Thymus (tissue), 11 donors: ENCODE measurements at regions not wholly inside any gene's neighbourhood (a gene's known extent, or its start where the extent isn't known, plus 50 kb on each side); places are given as distances from the start of the nearest gene placed in this dataset.

ENCODE experiments used
- DNase-seq, 9 donors: peaks; one replicate each; pipeline ENCODE4 v3.0.0-alpha.2; 2013; ENCODE audit warnings: low spot score in 9 of 9, low read depth in 6 of 9, missing footprints in 1 of 9
- H3K27ac ChIP-seq, 2 donors: one replicate each; pipeline ENCODE4 v1.5.1; 2013; ENCODE audit warnings: control low read depth in 1 of 2, low read depth in 1 of 2, low read length in 1 of 2, mild to moderate bottlenecking in 1 of 2, moderate library complexity in 1 of 2
- H3K27me3 ChIP-seq, 2 donors: one replicate each; pipeline ENCODE4 v1.5.1; 2013; ENCODE audit warnings: low read length in 1 of 2; ENCODE audit not compliant: control insufficient read depth in 2 of 2, insufficient read depth in 1 of 2
- H3K36me3 ChIP-seq, 2 donors: one replicate each; pipeline ENCODE4 v1.5.1; 2013; ENCODE audit warnings: low read length in 1 of 2, mild to moderate bottlenecking in 1 of 2, moderate library complexity in 1 of 2; ENCODE audit not compliant: control insufficient read depth in 2 of 2, insufficient read depth in 2 of 2
- H3K4me1 ChIP-seq, 2 donors: one replicate each; pipeline ENCODE4 v1.5.1; 2013; ENCODE audit warnings: low read length in 2 of 2; ENCODE audit not compliant: control insufficient read depth in 2 of 2, insufficient read depth in 2 of 2
- H3K4me3 ChIP-seq, 2 donors: one replicate each; pipeline ENCODE4 v1.5.1; 2013; ENCODE audit warnings: low read length in 2 of 2, control low read depth in 1 of 2, mild to moderate bottlenecking in 1 of 2
- H3K9me3 ChIP-seq, 2 donors: one replicate each; pipeline ENCODE4 v1.5.1; 2013; ENCODE audit warnings: low read length in 1 of 2, mild to moderate bottlenecking in 1 of 2; ENCODE audit not compliant: control insufficient read depth in 2 of 2, insufficient read depth in 1 of 2
- WGBS: extraction: QIAGEN DNeasy Blood & Tissue Kit; methylation state at CpG from one replicate; pipeline ENCODE4 v1.1.7; 2013; 5-methylcytosine and 5-hydroxymethylcytosine counted together
- donor health status: healthy.

DNA sequence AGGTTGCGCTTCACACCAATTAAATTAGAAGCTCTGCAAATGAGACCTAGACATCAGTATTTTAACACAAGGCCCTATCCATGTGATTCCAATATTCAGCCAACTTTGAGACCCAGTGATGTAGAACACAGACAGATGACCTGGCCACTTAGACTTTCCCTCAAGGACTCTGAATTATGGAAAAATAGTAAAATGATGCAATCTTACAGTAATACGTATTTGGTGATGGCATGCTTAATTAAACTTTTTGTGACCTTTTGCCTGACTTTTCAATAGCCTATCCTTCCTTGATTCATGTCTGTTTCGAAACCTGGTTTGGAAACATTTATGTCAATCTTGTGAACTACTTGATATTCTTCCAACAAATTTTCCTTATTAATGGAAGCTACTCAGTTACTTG lies 521.2 kb downstream of the KCNA4 start:
- Histone ChIP-seq H3K36me3 (no peaks in the 10 kb centered on the region), H3K27me3 (no peaks in the 10 kb centered on the region), H3K4me3 (no peak overlapping the region), H3K27ac (no peak overlapping the region), H3K9me3 (no peaks in the 10 kb centered on the region), H3K4me1 (no peaks in the 10 kb centered on the region)
- 82% methylated on average over 3 of the region's 3 CpGs for WGBS
- no peak for DNase-seq

GRCh38 chr11:29490938-29491337 lies 525.9 kb downstream of the KCNA4 start:
- no peaks in the 10 kb centered on the region for H3K9me3 ChIP-seq
- no peak overlapping the region for H3K27ac ChIP-seq
- H3K36me3 ChIP-seq = no peaks in the 10 kb centered on the region
- no peaks in the 10 kb centered on the region for H3K27me3 ChIP-seq
- DNase-seq = no peak
- H3K4me1 ChIP-seq = no peaks in the 10 kb centered on the region
- 95% methylated on average over 1 of the region's 1 CpG for WGBS
- no peak overlapping the region for H3K4me3 ChIP-seq

GRCh38 chr11:29486301-29486700 lies 530.5 kb downstream of the KCNA4 start:
- DNase-seq = no peak
- no peaks in the 10 kb centered on the region for H3K4me1 ChIP-seq
- no peaks in the 10 kb centered on the region for H3K36me3 ChIP-seq
- H3K27me3 ChIP-seq = no peaks in the 10 kb centered on the region
- H3K27ac ChIP-seq = no peak overlapping the region
- no peak overlapping the region for H3K4me3 ChIP-seq
- H3K9me3 ChIP-seq = no peaks in the 10 kb centered on the region

DNA sequence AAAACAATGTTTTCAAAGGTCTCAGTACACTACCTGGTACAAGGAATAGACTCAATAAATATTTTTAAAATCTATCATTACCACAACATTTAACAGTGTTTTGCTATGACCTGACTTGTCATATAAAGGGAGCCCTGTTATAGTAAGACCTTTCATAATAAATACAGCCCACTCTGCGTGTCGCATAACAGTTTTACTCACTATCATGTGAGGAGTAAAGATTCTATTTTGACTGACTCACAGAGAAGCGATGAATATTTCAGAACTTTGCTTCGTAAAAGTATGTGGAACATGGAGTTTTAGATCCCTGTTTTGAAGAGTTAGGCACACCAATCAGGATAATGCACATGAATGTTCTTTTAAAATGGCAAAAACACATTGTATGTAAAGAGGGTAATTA lies 531.2 kb downstream of the KCNA4 start:
- no peak for DNase-seq
- WGBS = 96% methylated on average over 4 of the region's 4 CpGs
- Histone ChIP-seq H3K27ac (no peak overlapping the region), H3K4me3 (no peak overlapping the region), H3K27me3 (no peaks in the 10 kb centered on the region), H3K4me1 (no peaks in the 10 kb centered on the region), H3K36me3 (no peaks in the 10 kb centered on the region), H3K9me3 (no peaks in the 10 kb centered on the region)

DNA sequence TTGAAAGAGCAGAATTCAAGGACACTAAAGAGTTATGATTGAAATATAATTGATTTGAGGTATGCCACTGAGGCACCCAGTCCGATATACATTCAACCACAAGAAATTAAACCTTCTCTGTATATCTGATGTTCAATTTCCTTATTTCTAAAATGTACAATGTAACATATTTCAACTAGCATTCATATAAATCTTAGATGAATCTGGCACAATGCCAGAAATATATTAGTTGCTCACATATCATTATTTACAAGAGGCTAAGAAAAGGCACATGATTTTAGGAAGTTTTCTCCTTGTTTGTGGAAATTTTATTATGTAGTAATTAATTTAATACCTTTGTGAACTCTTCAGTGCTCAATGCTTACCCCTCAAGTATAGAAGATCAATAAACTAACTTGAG lies 532.3 kb downstream of the KCNA4 start:
- Histone ChIP-seq H3K4me3 (no peak overlapping the region), H3K4me1 (no peaks in the 10 kb centered on the region), H3K9me3 (no peaks in the 10 kb centered on the region), H3K27me3 (no peaks in the 10 kb centered on the region), H3K27ac (no peak overlapping the region), H3K36me3 (no peaks in the 10 kb centered on the region)
- 91% methylated on average over 1 of the region's 1 CpG for WGBS
- no peak for DNase-seq

- Histone ChIP-seq H3K4me1 (no peaks in the 10 kb centered on the region), H3K27ac (no peak overlapping the region), H3K27me3 (no peaks in the 10 kb centered on the region), H3K4me3 (no peak overlapping the region), H3K9me3 (no peaks in the 10 kb centered on the region), H3K36me3 (no peaks in the 10 kb centered on the region)
- WGBS = 92% methylated on average over 2 of the region's 2 CpGs
- DNase-seq = no peak
Observed at GRCh38 chr11:29483831-29484230, 533.0 kb downstream of the KCNA4 start.

DNA sequence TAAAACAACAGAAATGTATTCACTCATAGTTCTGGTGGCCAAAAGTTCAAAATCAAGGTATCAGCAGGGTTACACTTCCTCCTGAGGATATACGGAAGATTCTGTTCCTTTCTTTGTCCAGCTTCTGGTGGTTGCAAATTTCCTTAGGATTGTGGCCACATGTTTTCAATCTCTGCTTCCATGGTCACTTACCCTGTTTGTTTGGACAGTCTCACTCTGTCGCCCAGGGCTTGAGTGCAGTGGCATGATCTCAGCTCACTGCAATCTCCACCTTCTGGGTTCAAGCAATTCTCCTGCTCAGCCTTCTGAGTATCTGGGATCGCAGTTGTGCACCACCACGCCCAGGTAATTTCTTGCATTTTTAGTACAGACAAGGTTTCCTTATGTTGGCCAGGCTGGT lies 534.3 kb downstream of the KCNA4 start:
- Histone ChIP-seq H3K27ac (no peak overlapping the region), H3K4me1 (no peaks in the 10 kb centered on the region), H3K9me3 (no peaks in the 10 kb centered on the region), H3K4me3 (no peak overlapping the region), H3K27me3 (no peaks in the 10 kb centered on the region), H3K36me3 (no peaks in the 10 kb centered on the region)
- DNase-seq = no peak
- whole genome bisulfite sequencing = 82% methylated on average over 4 of the region's 4 CpGs

GRCh38 chr11:29481738-29482137 lies 535.1 kb downstream of the KCNA4 start:
- no peaks in the 10 kb centered on the region for H3K4me1 ChIP-seq
- WGBS = 87% methylated on average over 2 of the region's 2 CpGs
- no peaks in the 10 kb centered on the region for H3K9me3 ChIP-seq
- no peak overlapping the region for H3K4me3 ChIP-seq
- no peaks in the 10 kb centered on the region for H3K36me3 ChIP-seq
- H3K27ac ChIP-seq = no peak overlapping the region
- no peak for DNase-seq
- H3K27me3 ChIP-seq = no peaks in the 10 kb centered on the region

DNA sequence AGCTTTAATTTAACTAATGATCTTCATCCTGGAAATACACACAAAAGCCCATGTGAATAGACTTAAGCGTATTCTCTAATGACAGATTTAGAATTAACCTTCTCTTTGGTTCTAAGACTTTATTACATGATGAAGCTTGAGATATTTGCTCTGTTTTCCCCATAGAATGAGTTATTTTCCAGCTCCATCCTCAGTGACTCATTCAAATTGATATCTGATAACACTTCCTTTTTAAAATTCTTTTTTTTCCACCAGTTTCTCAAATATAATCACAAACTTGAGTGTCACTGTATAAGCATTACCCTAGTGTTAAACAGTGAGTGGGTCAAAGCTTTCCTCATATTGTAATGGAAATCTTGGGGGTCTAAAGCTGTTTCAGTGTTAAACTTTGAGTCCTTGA lies 535.8 kb downstream of the KCNA4 start:
- Histone ChIP-seq H3K36me3 (no peaks in the 10 kb centered on the region), H3K9me3 (no peaks in the 10 kb centered on the region), H3K4me1 (no peaks in the 10 kb centered on the region), H3K27me3 (no peaks in the 10 kb centered on the region), H3K27ac (no peak overlapping the region), H3K4me3 (no peak overlapping the region)
- WGBS = 91% methylated on average over 1 of the region's 1 CpG
- no peak for DNase-seq

GRCh38 chr11:29458252-29458651 lies 558.6 kb downstream of the KCNA4 start:
- Histone ChIP-seq H3K27me3 (no peaks in the 10 kb centered on the region), H3K4me3 (no peak overlapping the region), H3K36me3 (no peaks in the 10 kb centered on the region), H3K27ac (no peak overlapping the region), H3K4me1 (no peaks in the 10 kb centered on the region), H3K9me3 (no peaks in the 10 kb centered on the region)
- no peak for DNase-seq
- 82% methylated on average over 1 of the region's 1 CpG for WGBS
